ENCODE measurements at regions not wholly inside any gene's neighbourhood (a gene's known extent, or its start where the extent isn't known, plus 50 kb on each side); places are given as distances from the start of the nearest gene placed in this dataset.

GRCh38 chrX:68902706-68903504, 74.1 kb downstream of the EFNB1 start:
- DNase-seq (ENCODE audit: insufficient read length, low spot score): no peak
- TF ChIP-seq POLR2A (IDR thresholded peaks at IDR 0.05; ENCODE audit: low read depth, low read length): no peak
- no peak for FAIRE-seq

- FAIRE-seq (no peak), DNase-seq (ENCODE audit: insufficient read length, low spot score) (no peak)
- TF ChIP-seq POLR2A (IDR thresholded peaks at IDR 0.05; ENCODE audit: low read depth, low read length): no peak
These were observed 72.7 kb downstream of the EFNB1 start for GRCh38 chrX:68901519-68901918.

- no peak for TF ChIP-seq POLR2A (IDR thresholded peaks at IDR 0.05; ENCODE audit: low read depth, low read length)
These were observed 69.8 kb downstream of the EFNB1 start for GRCh38 chrX:68898598-68898997.

GRCh38 chrX:68897118-68897945, 68.5 kb downstream of the EFNB1 start:
- TF ChIP-seq POLR2A (IDR thresholded peaks at IDR 0.05; ENCODE audit: low read depth, low read length): no peak
- no peak for DNase-seq (ENCODE audit: insufficient read length, low spot score)
- no peak for FAIRE-seq

More at GRCh38 chrX:68898598-68898997, 69.8 kb downstream of the EFNB1 start:
- DNase-seq (ENCODE audit: insufficient read length, low spot score): no peak
- FAIRE-seq: no peak

GRCh38 chrX:68896581-68896980, 67.8 kb downstream of the EFNB1 start:
- DNase-seq (ENCODE audit: insufficient read length, low spot score): no peak
- no peak for TF ChIP-seq POLR2A (IDR thresholded peaks at IDR 0.05; ENCODE audit: low read depth, low read length)
- no peak for FAIRE-seq

- FAIRE-seq: no peak
- no peak for DNase-seq (ENCODE audit: insufficient read length, low spot score)
- no peak for TF ChIP-seq POLR2A (IDR thresholded peaks at IDR 0.05; ENCODE audit: low read depth, low read length)
These were observed 67.0 kb downstream of the EFNB1 start for GRCh38 chrX:68895778-68896177.

GRCh38 chrX:68895341-68895755, 66.5 kb downstream of the EFNB1 start:
- DNase-seq (ENCODE audit: insufficient read length, low spot score): peak; percentile 16
- no peak for FAIRE-seq
- no peak for TF ChIP-seq POLR2A (IDR thresholded peaks at IDR 0.05; ENCODE audit: low read depth, low read length)

- FAIRE-seq (no peak), DNase-seq (ENCODE audit: insufficient read length, low spot score) (no peak)
- no peak for TF ChIP-seq POLR2A (IDR thresholded peaks at IDR 0.05; ENCODE audit: low read depth, low read length)
These were observed 65.9 kb downstream of the EFNB1 start for GRCh38 chrX:68894513-68895340.

- FAIRE-seq (no peak), DNase-seq (ENCODE audit: insufficient read length, low spot score) (no peak)
- TF ChIP-seq POLR2A (IDR thresholded peaks at IDR 0.05; ENCODE audit: low read depth, low read length): no peak
These were observed 65.3 kb downstream of the EFNB1 start for GRCh38 chrX:68894142-68894512.

- FAIRE-seq (no peak), DNase-seq (ENCODE audit: insufficient read length, low spot score) (no peak)
- TF ChIP-seq POLR2A (IDR thresholded peaks at IDR 0.05; ENCODE audit: low read depth, low read length): no peak
These were observed 63.8 kb downstream of the EFNB1 start for GRCh38 chrX:68892651-68893050.

GRCh38 chrX:68892134-68892533, 63.3 kb downstream of the EFNB1 start:
- FAIRE-seq: no peak
- no peak for DNase-seq (ENCODE audit: insufficient read length, low spot score)
- TF ChIP-seq POLR2A (IDR thresholded peaks at IDR 0.05; ENCODE audit: low read depth, low read length): no peak

All from H54 (cell line).